OCI-LY3 (cell line): ENCODE measurements at regions not wholly inside any gene's neighbourhood (a gene's known extent, or its start where the extent isn't known, plus 50 kb on each side); places are given as distances from the start of the nearest gene placed in this dataset.

Source experiments
- H2AFZ ChIP-seq: fragments of 200-600, 300-600 bp; shearing (Covaris generic); 2 replicates; pipeline ENCODE4 v1.6.0; 2014; ENCODE audit warnings: antibody characterized with exemption, low read depth, low read length
- H3K27ac ChIP-seq: fragments of 200-600, 300-600 bp; sonication (generic); 2 replicates; pipeline ENCODE4 v1.5.1; 2014; ENCODE audit warnings: mild to moderate bottlenecking, low read length, moderate library complexity, mixed read lengths
- H3K27me3 ChIP-seq: fragments of 200-600, 300-600 bp; sonication (generic); 2 replicates; pipeline ENCODE4 v1.6.1; 2014; ENCODE audit warnings: low read depth, low read length, mixed read lengths
- H3K36me3 ChIP-seq: fragments of 200-600, 300-600 bp; sonication (generic); replicated peaks from 2 replicates; pipeline ENCODE3; 2014; ENCODE audit warnings: low read depth, low read length, mixed read lengths
- H3K4me1 ChIP-seq: fragments of 300-600, 200-600 bp; sonication (generic); 2 replicates; pipeline ENCODE4 v1.6.1; 2014; ENCODE audit warnings: low read length, mixed read lengths
- H3K4me2 ChIP-seq: fragments of 200-600, 300-600 bp; sonication (generic); 2 replicates; pipeline ENCODE4 v1.6.1; 2014; ENCODE audit warnings: low read length, mixed read lengths
- H3K4me3 ChIP-seq: fragments of 300-600, 200-600 bp; sonication (generic); 2 replicates; pipeline ENCODE4 v1.5.1; 2014; ENCODE audit warnings: antibody characterized with exemption, mild to moderate bottlenecking, low read length, moderate library complexity
- H3K79me2 ChIP-seq: fragments of 300-600, 200-600 bp; shearing (Covaris generic); 2 replicates; pipeline ENCODE4 v1.6.1; 2014; ENCODE audit warnings: mild to moderate bottlenecking, low read length, mixed read lengths
- H3K9ac ChIP-seq: fragments of 300-600, 200-600 bp; shearing (Covaris generic); 2 replicates; pipeline ENCODE4 v1.6.0; 2014; ENCODE audit warnings: mild to moderate bottlenecking, low read length, moderate library complexity
- H3K9me3 ChIP-seq: fragments of 200-600, 300-600 bp; shearing (Covaris generic); 2 replicates; pipeline ENCODE4 v1.6.1; 2014; ENCODE audit warnings: low read length, mixed read lengths; ENCODE audit not compliant: insufficient read depth
- H4K20me1 ChIP-seq: fragments of 200-600, 300-600 bp; sonication (generic); 2 replicates; pipeline ENCODE4 v1.6.1; 2016; ENCODE audit warnings: low read length, mixed read lengths; ENCODE audit not compliant: insufficient read depth
- CTCF ChIP-seq: fragments of 200-600, 300-600 bp; sonication (generic); IDR thresholded peaks from 2 replicates; pipeline ENCODE4 v1.5.1; 2014; ENCODE audit warnings: antibody characterized with exemption, low read length, low read depth
- EZH2phosphoT487 ChIP-seq: fragments of 200-600 bp; shearing (Covaris generic); IDR thresholded peaks from 2 replicates; pipeline ENCODE4 v1.6.1; 2018; ENCODE audit warnings: antibody characterized with exemption, mixed run types, low read depth

- Histone ChIP-seq H3K4me1 (peaks cover 25% of the 10 kb centered on the region), H3K27ac (no peak overlapping the region), H3K27me3 (no peaks in the 10 kb centered on the region), H3K9ac (no peak overlapping the region), H3K4me3 (peak overlapping the region; percentile 18; the same call in 1 of the 2 replicates), H3K36me3 (no peaks in the 10 kb centered on the region), H2AFZ (peak overlapping the region; percentile 67; the same call in 1 of the 2 replicates), H3K9me3 (no peaks in the 10 kb centered on the region), H4K20me1 (no peaks in the 10 kb centered on the region), H3K4me2 (peak overlapping the region; percentile 58), H3K79me2 (no peaks in the 10 kb centered on the region)
- TF ChIP-seq CTCF, result peak; percentile 87
- TF ChIP-seq EZH2phosphoT487, result no peak
These were observed 104.4 kb upstream of the ARHGAP24 start for GRCh38 chr4:85370400-85371032.

GRCh38 chr4:85372966-85373365, 102.0 kb upstream of the ARHGAP24 start:
- H2AFZ ChIP-seq, result no peak overlapping the region

GRCh38 chr4:85376285-85376684, 98.7 kb upstream of the ARHGAP24 start:
- Histone ChIP-seq H3K36me3 (no peaks in the 10 kb centered on the region), H3K27ac (no peak overlapping the region), H3K4me2 (no peak overlapping the region), H2AFZ (no peak overlapping the region), H3K4me1 (peaks cover 24% of the 10 kb centered on the region), H3K9ac (no peak overlapping the region), H3K79me2 (no peaks in the 10 kb centered on the region), H3K9me3 (no peaks in the 10 kb centered on the region), H3K4me3 (no peak overlapping the region), H3K27me3 (no peaks in the 10 kb centered on the region), H4K20me1 (no peaks in the 10 kb centered on the region)
- no peak for TF ChIP-seq EZH2phosphoT487
- TF ChIP-seq CTCF, result no peak

More at GRCh38 chr4:85372966-85373365, 102.0 kb upstream of the ARHGAP24 start:
- Histone ChIP-seq H4K20me1 (no peaks in the 10 kb centered on the region), H3K36me3 (no peaks in the 10 kb centered on the region), H3K27me3 (no peaks in the 10 kb centered on the region), H3K79me2 (no peaks in the 10 kb centered on the region), H3K27ac (no peak overlapping the region), H3K4me3 (no peak overlapping the region), H3K4me1 (peaks cover 38% of the 10 kb centered on the region), H3K9ac (no peak overlapping the region), H3K9me3 (no peaks in the 10 kb centered on the region), H3K4me2 (no peak overlapping the region)
- TF ChIP-seq EZH2phosphoT487 (no peak), CTCF (no peak)

- Histone ChIP-seq H3K9ac (no peak overlapping the region), H3K9me3 (no peaks in the 10 kb centered on the region), H3K4me3 (no peak overlapping the region), H3K79me2 (no peaks in the 10 kb centered on the region), H3K27ac (no peak overlapping the region), H3K4me1 (peaks cover 6% of the 10 kb centered on the region), H3K4me2 (no peak overlapping the region), H3K27me3 (no peaks in the 10 kb centered on the region), H2AFZ (no peak overlapping the region), H4K20me1 (no peaks in the 10 kb centered on the region), H3K36me3 (no peaks in the 10 kb centered on the region)
- no peak for TF ChIP-seq CTCF
- TF ChIP-seq EZH2phosphoT487, result no peak
These were observed 93.0 kb upstream of the ARHGAP24 start for GRCh38 chr4:85381968-85382367.
